ENCODE measurements at regions not wholly inside any gene's neighbourhood (a gene's known extent, or its start where the extent isn't known, plus 50 kb on each side); places are given as distances from the start of the nearest gene placed in this dataset.
"Not testable (repeated sequence)": the region's sequence is repeated elsewhere in the genome, so short reads cannot be mapped to it uniquely, and the experiment has no call there.

DNA sequence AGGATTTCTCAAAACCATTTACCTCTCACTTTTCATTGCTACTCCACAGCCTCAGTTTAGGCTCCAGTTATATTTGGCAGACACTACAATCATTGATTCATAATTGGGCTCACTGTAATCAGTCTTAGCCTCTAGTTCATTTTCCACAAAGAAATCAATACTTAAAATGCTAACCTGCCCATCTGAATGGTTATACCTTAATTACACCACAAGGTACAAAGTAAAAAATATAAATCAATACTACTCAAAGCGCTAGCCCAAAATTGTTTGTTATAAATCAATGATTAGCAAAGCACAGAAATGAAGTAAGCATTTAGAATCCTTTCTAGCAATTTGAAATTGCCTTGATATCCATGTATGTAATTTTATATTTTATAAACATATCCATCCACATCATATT is 222.6 kb upstream of the NDST3 start:
- no peak for DNase-seq (ENCODE audit: low spot score)

DNA sequence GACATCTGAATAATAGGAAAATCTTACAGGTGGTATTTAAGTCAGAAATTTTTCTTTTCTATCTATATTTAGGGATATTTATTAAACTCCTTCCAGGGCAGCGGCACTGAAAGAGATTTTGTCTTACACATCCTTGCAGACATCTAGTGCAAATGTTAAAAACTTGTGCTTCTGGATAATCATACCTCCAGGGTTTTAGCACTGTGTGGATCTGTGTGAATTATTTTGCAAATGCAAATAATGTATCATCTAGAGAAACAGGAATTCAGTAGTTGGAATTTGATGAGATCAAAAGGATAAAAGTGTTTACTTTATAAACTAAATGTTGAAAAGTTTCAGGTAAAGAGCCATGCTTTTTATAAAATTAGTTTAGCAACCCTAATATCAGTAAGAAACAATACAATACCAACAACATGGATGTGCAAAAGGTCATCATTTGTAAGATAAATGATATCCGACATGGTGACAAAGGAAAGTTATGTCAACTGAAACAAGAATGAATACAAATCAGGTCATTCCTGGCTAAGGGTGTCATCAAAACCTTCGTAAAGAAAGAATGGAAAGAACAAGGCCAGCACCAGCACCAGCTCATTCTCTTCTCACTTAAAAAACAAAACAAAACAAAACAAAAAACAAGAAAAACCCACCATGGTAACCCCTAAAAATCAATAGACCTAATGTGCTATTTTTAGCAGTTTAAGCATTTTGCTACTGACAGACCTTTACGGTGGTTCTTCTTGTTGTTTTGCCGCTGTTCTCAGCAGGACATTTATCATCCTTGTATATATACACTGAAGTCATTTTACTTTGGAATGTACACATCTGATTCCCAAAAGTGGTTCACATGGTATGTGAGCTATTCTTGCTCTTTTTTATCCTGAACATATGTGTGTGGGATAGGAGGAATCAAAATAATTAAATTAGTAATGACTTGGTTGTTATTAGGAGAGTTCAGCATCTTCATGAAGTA is 219.7 kb upstream of the NDST3 start:
- no peak for DNase-seq (ENCODE audit: low spot score)

DNA sequence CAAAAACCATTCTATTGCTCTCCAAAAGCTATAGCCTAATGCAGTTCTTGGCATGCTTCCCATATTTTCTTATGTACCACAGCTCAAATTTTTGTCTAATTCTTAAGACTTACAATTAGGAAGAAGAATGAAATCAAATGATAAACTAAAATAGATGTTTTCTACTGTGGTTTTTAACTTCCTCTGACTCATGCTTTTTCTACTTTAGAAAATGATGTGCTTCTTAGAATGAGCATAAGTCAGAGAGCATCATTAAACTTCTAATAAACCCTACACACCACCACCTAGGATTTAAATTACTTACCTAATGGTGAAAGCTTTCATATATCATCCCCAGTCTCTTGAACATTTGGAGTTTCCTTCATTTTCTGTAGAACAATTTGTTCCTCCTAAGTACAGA is 217.0 kb upstream of the NDST3 start:
- DNase-seq (ENCODE audit: low spot score) = no peak

DNA sequence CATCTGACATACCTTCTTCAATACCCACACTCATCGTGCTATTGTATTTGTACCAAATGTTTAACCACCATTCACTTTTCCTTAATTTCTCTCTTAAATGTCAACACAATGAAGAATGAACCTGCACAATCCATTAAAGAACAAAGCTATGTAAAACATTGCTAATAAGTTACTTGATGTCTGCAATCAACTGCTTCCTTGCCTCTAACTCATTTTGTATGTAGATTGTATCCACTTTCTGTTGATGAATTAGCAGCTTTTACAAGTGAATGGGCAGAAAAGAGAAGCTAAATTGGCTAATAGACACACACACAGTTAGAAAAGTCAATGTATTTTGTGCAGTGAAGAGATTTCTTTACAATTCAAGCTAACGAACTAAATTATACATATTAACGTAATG is 212.5 kb upstream of the NDST3 start:
- no peak for DNase-seq (ENCODE audit: low spot score)

DNA sequence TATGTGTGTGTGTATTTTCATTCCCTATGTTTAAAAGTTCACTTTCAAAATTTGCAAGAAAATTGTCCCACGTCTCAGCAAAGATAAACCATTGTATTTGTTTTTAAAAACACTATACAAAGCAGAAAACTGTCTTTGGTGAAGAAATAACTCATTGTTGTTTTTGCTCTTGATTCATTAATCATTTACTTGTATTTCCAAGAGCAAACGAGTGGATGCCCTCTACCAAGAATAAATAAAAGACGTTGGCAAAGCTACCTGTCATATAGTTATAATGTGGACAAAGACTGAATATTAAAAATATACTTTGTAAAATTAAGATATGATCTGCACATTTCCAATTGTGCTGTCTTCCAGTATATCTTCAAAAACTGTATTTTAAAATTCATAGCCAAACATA is 210.9 kb upstream of the NDST3 start:
- DNase-seq (ENCODE audit: low spot score) = no peak

DNA sequence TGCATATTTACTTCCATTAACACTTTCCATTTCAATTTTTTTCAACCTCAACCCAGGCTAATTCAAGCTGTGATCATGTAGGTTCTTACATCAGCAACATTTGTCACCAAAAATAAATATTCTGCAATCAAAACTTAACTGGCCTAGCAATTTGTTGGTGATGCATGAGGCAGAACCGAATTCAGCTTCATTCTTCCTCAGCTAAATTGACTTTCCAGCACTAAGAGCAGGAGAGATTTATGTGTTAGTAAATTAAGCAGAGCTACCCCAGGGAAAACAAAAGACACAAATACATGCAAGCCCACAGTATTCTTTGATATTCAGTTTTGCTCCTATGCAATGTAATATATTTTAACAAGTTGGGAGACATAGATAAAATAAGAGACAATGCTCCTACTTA is 208.7 kb upstream of the NDST3 start:
- DNase-seq (ENCODE audit: low spot score) = no peak

DNA sequence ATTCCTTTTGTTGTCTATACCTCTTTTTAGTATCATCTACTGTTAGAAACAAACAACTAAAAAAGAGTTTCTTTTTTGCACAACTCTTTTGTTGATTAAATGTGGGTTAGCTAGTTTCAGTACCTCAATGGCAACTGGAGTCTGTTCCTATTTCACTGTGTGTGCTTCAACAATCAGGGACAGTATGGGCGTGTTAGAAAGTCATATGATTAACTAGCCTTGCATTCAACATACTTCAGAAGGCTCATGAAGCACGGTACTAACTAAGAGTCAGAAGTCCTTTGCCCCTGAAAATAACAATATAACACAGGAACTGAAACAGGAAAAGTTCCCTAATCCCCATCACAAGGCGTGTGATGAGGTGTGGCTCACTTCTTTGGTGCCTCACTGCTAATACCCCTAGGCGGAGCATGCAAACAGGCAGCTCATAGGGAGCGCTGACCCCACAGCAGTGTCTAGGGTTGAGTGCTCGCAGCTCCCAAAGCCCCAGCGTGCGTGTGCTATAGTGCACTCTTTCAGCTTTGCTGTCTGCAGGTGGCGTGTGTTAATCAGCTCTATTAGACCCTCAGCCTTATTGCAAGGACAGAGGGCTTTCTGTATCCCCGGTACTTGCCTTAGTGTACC is 203.1 kb upstream of the NDST3 start:
- no peak for DNase-seq (ENCODE audit: low spot score)

DNA sequence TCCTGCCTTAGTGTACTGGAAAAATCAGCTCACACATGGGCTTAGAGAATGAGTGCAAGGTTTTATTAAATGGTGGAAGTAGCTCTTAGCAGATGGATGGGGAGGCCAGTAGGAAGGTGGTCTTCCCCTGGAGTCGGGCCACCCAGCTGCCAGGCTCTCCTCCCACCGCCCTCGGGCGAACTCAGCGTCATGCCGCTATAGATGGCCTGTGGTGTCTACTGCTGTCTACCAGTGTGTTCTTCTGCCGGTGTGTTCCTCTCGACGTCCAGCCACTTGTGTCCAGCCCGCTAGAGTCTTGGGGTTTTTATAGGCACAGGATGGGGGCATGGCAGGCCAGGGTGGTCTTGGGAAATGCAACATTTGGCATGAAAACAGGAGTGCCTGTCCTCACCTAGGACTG is 198.7 kb upstream of the NDST3 start:
- DNase-seq (ENCODE audit: low spot score) = no peak

DNA sequence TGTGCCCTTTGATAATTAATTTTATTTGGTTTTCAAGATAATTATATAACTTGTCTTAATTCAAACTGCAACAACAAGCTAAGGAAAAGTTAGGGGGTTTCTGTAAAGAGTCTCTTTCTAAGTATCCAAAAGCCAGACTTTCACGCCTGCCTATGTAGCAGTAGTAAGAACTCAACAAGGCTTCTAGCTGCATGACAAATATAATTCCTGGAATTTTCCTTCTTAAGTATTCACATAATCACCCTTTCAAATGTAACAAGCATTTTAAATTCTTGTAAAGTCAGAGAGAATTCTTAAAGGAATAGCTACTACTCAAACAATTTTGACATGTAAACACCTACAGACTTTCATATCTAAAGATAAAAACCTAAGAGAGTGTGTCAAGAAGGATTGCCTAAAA is 189.7 kb upstream of the NDST3 start:
- no peak for DNase-seq (ENCODE audit: low spot score)

DNA sequence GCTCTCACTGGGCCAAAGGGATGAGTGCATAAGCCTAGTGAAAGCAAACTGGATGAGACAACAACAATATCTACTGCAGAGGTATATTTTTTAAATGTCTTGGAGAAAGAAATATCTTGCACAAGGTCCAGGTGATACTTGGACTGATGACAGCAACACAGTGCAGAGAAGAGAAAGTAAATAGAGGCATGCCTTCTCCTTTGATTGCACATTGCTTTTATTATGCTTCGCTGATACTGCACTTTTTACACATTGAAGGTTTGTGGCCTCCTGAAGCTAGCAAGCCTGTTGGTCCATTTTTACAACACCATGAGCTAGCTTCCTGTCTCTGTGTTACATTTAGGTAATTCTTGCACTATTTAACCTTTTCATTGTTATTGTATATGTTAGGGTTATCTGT is 189.0 kb upstream of the NDST3 start:
- no peak for DNase-seq (ENCODE audit: low spot score)

DNA sequence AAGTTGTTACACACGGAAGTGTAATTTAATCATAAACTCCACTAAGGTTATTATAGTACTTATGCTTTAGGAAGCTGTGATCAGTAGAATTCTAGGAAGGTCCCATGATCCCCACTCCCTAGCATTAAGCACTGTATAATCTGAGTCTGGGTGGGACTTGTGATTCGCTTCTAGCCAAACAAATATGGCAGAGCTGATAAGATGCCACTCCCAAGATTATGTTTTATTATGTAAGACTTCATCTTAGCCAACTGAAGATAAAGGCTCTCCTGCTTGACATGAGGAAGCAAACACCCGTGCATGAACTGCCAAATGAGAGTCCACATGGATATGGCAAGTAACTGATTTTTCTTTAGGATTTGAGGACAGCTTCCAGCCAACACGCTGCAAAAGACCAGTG is 186.4 kb upstream of the NDST3 start:
- no peak for DNase-seq (ENCODE audit: low spot score)

DNA sequence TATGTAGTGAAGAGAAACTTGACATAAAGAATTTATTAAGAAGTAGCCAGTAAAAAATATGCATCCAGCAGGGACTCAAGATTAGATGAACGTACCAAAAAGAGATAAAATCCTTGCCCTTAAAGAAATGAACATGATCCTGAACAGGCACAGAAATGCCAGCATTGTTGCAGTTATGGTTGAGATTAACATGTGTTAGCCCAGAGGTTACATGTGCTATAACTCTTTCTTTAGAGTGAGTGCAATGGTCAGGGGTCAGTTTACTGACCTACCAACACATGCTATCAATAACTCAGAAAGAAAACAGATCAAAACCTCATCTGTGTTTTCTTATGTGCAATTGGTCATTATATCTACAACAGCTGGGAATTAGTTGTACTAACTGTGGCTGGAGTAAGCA is 166.1 kb upstream of the NDST3 start:
- DNase-seq (ENCODE audit: low spot score) = no peak

DNA sequence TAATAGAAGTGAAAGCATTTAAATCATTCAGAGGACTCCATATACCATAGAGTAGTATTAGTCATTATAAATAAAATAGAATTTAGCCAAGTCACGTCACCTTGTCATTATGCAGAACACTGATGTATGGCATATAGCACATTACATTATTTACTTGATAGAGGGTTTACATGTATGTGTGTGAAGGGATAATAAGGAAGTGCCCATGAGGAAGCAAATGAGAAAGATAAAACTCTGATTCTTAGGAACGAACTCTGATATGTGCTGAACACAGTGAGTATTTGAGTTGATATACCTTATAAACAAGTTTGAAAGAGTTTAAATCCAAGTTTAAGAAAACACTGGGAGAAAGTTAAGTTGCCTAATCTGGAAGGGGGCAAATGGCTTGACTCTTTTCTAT is 160.5 kb upstream of the NDST3 start:
- DNase-seq (ENCODE audit: low spot score) = no peak

DNA sequence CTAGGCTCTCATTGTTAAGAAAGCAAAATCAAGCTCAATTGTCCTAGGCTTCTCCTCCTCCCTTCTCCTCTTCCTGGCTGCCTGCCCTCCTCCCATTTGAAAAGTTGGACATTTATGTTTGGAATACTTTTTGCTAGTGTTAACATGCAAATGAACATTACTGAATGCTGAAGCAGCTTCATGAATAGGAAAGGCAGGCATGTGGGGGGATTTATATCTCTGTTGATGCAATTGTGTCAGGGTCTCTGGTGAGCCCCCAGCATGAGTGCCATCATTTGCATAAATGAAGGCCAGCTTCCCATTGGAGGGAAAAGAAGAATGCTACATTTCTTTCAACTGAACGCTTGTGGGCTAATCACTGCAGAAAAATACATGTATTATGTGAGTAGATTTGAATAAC is 160.1 kb upstream of the NDST3 start:
- no peak for DNase-seq (ENCODE audit: low spot score)

DNA sequence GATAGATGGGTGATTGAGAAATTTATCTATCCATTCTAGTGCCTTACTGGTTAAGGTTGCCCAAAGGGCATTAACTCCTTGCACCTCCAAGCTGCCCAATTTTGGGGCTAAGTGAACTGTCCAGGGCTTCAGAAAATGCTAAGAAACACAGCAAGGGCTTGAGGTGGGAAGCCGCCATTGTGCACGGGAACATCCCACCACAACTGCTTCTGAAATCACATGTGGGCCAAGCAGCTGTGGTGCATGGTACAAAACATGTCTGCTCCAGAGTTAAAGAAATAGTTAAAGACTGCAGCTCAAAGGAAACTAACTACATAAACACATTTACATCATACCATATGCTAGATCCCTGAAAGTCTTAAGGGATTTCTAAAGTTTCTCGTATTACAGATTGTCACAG is 144.3 kb upstream of the NDST3 start:
- no peak for DNase-seq (ENCODE audit: low spot score)

DNA sequence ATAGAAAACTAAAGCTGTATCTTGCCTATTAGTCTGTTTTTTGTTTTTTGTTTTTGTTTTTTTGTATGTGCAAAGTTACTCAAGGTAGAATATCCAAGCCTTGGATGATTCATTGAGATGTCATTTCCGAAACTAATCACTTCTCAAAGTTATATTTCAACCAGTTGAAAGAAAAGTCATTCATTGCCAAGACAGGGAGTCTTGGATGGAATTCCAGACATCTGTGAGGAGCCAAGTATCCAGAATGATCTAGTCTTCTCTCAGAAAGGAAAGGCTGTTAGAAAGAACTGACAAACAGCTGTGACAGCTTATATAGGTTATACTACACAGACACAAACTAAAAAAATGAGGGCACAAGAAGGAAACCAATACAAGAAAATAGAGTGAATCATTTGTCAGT is 141.1 kb upstream of the NDST3 start:
- no peak for DNase-seq (ENCODE audit: low spot score)

DNA sequence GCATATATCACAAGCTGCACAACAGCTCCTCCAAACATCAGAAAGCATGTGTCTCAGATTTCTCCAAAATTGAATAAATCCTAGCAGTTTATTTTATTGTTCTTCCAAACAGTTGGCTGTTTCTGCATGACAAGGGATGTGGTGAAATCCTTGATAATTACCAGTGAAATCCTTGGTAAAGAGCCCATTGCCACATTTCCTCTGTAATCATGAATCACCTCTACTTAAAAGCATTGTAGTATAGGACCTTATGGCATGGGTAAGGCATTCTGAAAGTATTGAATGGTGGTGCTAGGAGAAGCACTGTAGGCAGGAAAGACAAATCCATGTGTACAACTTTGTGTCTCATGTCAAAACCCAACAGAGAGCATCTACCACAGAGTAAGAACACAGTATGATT is 135.8 kb upstream of the NDST3 start:
- DNase-seq (ENCODE audit: low spot score) = no peak

DNA sequence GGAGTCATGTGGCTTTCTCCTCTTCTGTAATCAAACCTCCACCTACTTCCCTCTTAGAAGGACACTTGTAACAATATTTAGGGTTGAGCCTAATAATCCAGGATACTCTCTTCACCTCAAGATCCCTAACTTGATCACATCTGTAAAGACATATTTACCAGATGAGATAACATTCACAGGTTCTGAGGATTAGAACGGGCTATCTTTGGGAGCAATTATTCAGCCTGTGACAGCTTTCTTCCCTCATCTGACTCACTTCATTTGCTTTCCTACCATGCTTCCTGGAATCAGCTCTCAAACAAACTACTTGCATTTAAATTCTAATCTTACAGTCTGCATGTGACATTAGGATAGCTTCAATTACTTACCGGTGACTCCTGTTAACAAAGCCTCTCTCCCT is 133.5 kb upstream of the NDST3 start:
- no peak for DNase-seq (ENCODE audit: low spot score)

DNA sequence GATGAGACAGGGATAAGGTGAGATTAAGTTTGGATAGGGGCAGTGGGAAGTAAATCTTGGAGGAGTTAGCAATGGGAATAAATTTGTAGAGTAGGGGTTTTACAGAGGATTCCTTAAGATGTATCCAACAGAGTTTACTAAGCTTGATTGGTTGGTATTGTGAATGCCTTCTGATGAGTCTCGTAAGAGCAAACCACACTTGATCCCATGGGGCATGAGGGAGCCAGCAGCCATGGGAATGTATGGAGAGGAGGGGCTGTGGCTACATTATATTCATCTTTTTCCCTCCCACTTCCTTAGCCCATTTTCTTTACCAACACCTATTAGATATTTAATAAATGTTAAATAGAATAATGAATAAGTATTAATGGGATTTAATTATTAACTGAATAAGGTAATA is 126.6 kb upstream of the NDST3 start:
- no peak for DNase-seq (ENCODE audit: low spot score)

DNA sequence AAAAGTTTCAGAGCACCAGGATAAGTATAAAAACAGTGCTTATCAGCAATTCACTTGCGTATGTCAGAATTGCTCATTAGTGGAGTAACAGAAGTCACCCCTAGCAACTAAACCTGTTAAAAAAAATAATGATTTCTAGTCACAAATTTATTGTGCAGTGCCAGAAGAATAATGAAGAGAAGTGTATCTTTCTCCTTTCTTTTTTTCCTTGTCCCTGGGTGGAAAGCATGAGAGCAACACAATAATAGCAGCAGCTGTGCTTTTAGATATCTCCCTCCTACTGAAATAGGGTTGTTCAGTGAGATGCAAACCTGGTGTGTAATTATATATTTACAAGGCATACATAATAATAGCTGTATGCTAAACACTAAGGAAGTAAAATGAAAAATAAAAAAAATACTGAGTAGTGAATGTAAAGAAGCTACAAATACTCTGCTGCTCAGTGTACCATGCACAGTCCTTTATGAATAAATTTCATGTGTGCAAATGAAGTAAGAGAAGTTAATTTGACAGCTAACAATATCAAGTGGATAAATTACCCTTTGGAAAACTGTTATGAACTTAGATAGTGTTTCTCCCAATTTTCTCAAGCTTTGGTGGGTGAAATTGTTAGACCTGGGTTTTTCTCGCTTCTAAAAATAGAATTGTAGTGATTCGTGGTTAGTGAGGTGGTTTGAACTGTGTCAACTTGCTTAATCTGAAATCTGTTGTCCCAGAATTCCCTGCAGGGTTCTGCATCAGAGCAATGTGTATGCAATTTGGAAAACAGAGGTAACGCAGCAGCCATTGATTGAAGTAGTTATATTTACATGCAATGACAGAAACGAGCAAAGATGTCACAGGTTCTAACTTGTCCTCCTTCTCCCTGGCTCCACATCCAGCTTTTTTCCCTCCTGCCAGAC is 125.7 kb upstream of the NDST3 start:
- DNase-seq (ENCODE audit: low spot score) = no peak

DNA sequence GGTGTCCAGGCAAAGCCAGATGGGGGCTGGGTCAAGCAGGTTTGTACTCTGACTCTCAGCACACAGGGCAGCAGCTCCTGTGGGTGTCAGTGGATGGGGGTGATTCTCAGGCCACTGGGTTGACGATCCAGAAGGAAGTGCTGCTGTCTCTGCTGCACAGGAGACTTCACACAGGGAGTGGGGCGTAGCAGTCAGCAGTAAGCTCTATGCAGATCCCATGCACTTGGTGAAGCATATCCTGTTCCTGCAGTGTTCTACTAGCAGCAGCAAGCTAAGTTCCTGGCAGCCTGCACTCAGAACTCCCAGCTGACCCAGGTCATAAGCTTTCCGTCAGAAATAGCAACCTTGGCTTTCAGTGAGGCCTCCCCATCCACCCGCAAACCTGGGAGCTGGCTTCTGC is 117.6 kb upstream of the NDST3 start:
- peak; percentile 5 for DNase-seq (ENCODE audit: low spot score)

DNA sequence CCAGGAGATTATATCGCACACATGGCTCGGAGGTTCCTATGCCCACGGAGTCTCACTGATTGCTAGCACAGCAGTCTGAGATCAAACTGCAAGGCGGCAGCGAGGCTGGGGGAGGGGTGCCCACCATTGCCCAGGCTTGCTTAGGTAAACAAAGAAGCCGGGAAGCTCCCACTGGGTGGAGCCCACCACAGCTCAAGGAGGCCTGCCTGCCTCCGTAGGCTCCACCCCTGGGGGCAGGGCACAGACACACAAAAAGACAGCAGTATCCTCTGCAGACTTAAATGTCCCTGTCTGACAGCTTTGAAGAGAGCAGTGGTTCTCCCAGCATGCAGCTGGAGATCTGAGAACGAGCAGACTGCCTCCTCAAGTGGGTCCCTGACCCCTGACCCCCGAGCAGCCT is 112.0 kb upstream of the NDST3 start:
- not testable (repeated sequence) for DNase-seq (ENCODE audit: low spot score)

DNA sequence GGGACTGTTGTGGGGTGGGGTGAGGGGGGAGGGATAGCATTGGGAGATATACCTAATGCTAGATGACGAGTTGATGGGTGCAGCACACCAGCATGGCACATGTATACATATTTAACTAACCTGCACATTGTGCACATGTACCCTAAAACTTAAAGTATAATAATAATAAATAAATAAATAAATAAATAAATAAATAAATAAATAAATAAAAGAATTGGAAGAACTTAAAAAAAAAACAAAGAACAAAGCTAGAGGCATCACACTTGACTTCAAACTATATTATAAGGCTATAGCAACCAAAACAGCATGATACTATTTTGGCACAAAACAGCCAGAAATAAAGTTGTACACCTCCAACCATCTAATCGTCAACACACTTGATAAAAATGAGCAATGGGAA is 106.5 kb upstream of the NDST3 start:
- DNase-seq (ENCODE audit: low spot score) = not testable (repeated sequence)
